Adrenal gland (tissue), 5 donors: ENCODE measurements at regions not wholly inside any gene's neighbourhood (a gene's known extent, or its start where the extent isn't known, plus 50 kb on each side); places are given as distances from the start of the nearest gene placed in this dataset.

ENCODE experiments used
- CTCF ChIP-seq, 6 experiments: fragments of 450-650 bp in 4 of 6; fragments of 200-600 bp in 2 of 6; sonication (generic) in 1 of 6; IDR thresholded peaks; 1 replicate in 5 of 6; 2 replicates in 1 of 6; pipeline versions ENCODE4 v1.5.1 to v1.8.0; 2016 to 2021; ENCODE audit warnings: antibody characterized with exemption in 6 of 6, mild to moderate bottlenecking in 2 of 6, moderate library complexity in 1 of 6
- POLR2A ChIP-seq, 2 donors: fragments of 450-650 bp; IDR thresholded peaks; one replicate each; pipeline ENCODE4 v1.6.1; 2017; ENCODE audit warnings: antibody characterized with exemption in 2 of 2, mild to moderate bottlenecking in 2 of 2, moderate library complexity in 1 of 2
- donor health status: DM: no; HTN: no; CAD: no.

- no peak for TF ChIP-seq CTCF (IDR thresholded peaks at IDR 0.05)
- TF ChIP-seq POLR2A (IDR thresholded peaks at IDR 0.05) = no peak
Observed at GRCh38 chr18:44541159-44541558, 139.5 kb upstream of the SETBP1 start.
